Tibial nerve (tissue), 4 donors: ENCODE measurements at regions not wholly inside any gene's neighbourhood (a gene's known extent, or its start where the extent isn't known, plus 50 kb on each side); places are given as distances from the start of the nearest gene placed in this dataset.

Experiments used
- DNase-seq, 2 donors: peaks; one replicate each; pipeline ENCODE4 v3.0.0-alpha.2; 2019; ENCODE audit warnings: low spot score in 2 of 2
- H3K27ac ChIP-seq, 4 donors: fragments of 200-600 bp; sonication (generic) in 3 of 4; one replicate each; pipeline ENCODE4 v1.5.1; 2017 to 2019; ENCODE audit warnings: mild to moderate bottlenecking in 1 of 4
- H3K27me3 ChIP-seq, 2 donors: fragments of 200-600 bp; sonication (generic) in 1 of 2; one replicate each; pipeline versions ENCODE4 v1.5.1 to v1.6.0; 2017 to 2019
- H3K36me3 ChIP-seq, 3 donors: fragments of 200-600 bp; sonication (generic); one replicate each; pipeline ENCODE4 v1.5.1; 2018 to 2019
- H3K4me1 ChIP-seq, 4 donors: fragments of 200-600 bp; sonication (generic) in 3 of 4; one replicate each; pipeline ENCODE4 v1.5.1; 2017 to 2019
- H3K4me3 ChIP-seq, 4 donors: fragments of 200-600 bp; sonication (generic) in 3 of 4; one replicate each; pipeline ENCODE4 v1.5.1; 2017 to 2019; ENCODE audit warnings: mild to moderate bottlenecking in 1 of 4, moderate library complexity in 1 of 4
- H3K9me3 ChIP-seq, 4 donors: fragments of 200-600 bp; sonication (generic) in 3 of 4; one replicate each; pipeline ENCODE4 v1.5.1; 2017 to 2019
- EP300 ChIP-seq, 2 donors: sonication (generic); formaldehyde crosslinking; IDR thresholded peaks; one replicate each; pipeline ENCODE4 v1.6.1; 2017; ENCODE audit warnings: antibody characterized with exemption in 2 of 2, mild to moderate bottlenecking in 1 of 2
- POLR2A ChIP-seq, 2 donors: fragments of 450-650 bp; IDR thresholded peaks; one replicate each; pipeline ENCODE4 v1.6.1; 2017; ENCODE audit warnings: antibody characterized with exemption in 2 of 2, mild to moderate bottlenecking in 2 of 2, moderate library complexity in 2 of 2
- WGBS, 2 donors: methylation state at CpG; one replicate each; pipeline ENCODE4 v1.1.5; 2018; 5-methylcytosine and 5-hydroxymethylcytosine counted together
- TF ChIP-seq, protein P1 (sequence below), 5 experiments: fragments of 200-600 bp in 3 of 5; fragments of 450-650 bp in 2 of 5; sonication (generic) in 3 of 5; IDR thresholded peaks; one replicate each; pipeline ENCODE4 v1.5.1; 2016 to 2019; ENCODE audit warnings: antibody characterized with exemption in 5 of 5, mild to moderate bottlenecking in 3 of 5, moderate library complexity in 2 of 5

DNA sequence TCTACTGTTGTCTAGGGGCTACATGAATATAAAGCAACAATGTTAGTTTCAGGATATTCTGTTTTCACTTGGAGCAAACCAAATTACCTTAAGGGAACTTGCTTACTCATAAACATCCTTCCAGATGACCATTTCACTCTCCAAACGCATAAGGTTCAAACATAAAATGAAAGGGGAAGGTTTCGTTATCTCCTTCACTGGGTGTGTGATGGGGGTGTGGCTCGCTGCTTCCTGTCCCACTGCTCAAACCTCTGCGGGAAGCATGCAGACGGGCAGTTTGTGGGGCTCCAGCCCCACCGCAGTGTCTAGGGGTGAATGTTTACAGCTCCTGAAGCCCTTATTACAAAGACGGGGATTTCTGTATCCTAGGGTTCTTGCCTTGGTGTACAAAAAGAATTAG, 1310.9 kb upstream of the TMEFF2 start:
- no peak for TF ChIP-seq POLR2A (IDR thresholded peaks at IDR 0.05)
- TF ChIP-seq, protein P1, sequence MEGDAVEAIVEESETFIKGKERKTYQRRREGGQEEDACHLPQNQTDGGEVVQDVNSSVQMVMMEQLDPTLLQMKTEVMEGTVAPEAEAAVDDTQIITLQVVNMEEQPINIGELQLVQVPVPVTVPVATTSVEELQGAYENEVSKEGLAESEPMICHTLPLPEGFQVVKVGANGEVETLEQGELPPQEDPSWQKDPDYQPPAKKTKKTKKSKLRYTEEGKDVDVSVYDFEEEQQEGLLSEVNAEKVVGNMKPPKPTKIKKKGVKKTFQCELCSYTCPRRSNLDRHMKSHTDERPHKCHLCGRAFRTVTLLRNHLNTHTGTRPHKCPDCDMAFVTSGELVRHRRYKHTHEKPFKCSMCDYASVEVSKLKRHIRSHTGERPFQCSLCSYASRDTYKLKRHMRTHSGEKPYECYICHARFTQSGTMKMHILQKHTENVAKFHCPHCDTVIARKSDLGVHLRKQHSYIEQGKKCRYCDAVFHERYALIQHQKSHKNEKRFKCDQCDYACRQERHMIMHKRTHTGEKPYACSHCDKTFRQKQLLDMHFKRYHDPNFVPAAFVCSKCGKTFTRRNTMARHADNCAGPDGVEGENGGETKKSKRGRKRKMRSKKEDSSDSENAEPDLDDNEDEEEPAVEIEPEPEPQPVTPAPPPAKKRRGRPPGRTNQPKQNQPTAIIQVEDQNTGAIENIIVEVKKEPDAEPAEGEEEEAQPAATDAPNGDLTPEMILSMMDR (IDR thresholded peaks at IDR 0.05): no peak
- no peak for TF ChIP-seq EP300 (IDR thresholded peaks at IDR 0.05)
- Histone ChIP-seq H3K27ac (no peak overlapping the region), H3K4me3 (no peak overlapping the region), H3K4me1 (no peaks in the 10 kb centered on the region), H3K36me3 (no peaks in the 10 kb centered on the region), H3K27me3 (no peaks in the 10 kb centered on the region), H3K9me3 (no peaks in the 10 kb centered on the region)
- DNase-seq: no peak
- 80 to 82% methylated on average over 7 of the region's 7 CpGs for WGBS, 2 donors

DNA sequence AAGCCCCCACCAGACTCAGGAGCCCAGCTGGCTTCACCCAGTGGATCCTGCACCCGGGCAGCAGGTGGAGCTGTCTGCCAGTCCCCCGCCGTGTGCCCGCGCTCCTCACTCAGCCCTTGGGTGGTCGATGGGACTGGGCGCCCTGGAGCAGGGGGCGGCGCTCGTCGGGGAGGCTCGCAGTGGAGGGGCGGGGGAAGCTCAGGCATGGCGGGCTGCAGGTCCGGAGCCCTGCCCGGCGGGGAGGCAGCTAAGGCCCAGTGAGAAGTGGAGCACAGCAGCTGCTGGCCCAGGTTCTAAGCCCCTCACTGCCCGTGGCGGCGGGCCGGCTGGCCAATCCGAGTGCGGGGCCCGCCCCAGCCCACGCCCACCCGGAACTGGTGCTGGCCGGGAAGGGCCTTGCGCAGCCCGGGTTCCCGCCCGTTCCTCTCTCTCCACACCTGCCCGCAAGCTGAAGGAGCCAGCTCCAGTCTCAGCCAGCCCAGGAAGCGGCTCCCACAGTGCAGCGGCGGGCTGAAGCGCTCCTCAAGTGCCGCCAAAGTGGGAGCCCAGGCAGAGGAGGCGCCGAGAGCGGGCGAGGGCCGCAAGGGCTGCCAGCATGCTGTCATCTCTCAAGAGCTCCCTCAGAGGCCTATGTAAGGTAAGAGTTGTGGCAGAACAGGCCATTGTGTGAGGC, 1307.8 kb upstream of the TMEFF2 start:
- Histone ChIP-seq H3K36me3 (no peaks in the 10 kb centered on the region), H3K9me3 (no peaks in the 10 kb centered on the region), H3K4me1 (no peaks in the 10 kb centered on the region), H3K27ac (no peak overlapping the region), H3K4me3 (no peak overlapping the region), H3K27me3 (no peaks in the 10 kb centered on the region)
- no peak for TF ChIP-seq POLR2A (IDR thresholded peaks at IDR 0.05)
- TF ChIP-seq EP300 (IDR thresholded peaks at IDR 0.05): no peak
- TF ChIP-seq, protein P1 (IDR thresholded peaks at IDR 0.05): no peak
- 95 to 97% methylated on average over 18 to 38 of the region's 42 CpGs for WGBS, 2 donors
- DNase-seq: no peak

DNA sequence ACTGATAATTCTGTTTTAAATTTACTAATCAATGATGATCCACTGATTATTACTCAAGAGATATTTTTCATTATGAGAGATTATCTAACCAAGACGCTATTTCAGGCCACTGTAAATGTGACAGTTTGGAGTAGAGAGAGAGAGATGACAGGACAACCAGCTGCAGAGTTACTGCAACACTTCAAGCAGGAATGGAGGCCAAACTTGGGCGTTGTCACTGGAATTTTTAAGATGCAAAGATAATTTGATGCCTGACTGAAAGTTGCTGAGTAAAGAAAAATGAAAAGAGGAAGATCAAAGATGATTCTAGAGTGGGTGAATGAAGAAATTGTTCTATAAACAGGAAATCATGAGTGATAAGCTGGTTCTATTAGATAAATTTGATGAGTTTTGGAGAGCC, 1302.1 kb upstream of the TMEFF2 start:
- H3K36me3 ChIP-seq: no peaks in the 10 kb centered on the region
- H3K27ac ChIP-seq: no peak overlapping the region
- 73 to 90% methylated on average over 2 of the region's 2 CpGs for WGBS, 2 donors
- TF ChIP-seq, protein P1 (IDR thresholded peaks at IDR 0.05): no peak
- no peak for TF ChIP-seq POLR2A (IDR thresholded peaks at IDR 0.05)
- no peak for TF ChIP-seq EP300 (IDR thresholded peaks at IDR 0.05)
- H3K4me3 ChIP-seq: no peak overlapping the region
- no peaks in the 10 kb centered on the region for H3K9me3 ChIP-seq
- no peaks in the 10 kb centered on the region for H3K27me3 ChIP-seq
- no peak for DNase-seq
- H3K4me1 ChIP-seq: no peaks in the 10 kb centered on the region

DNA sequence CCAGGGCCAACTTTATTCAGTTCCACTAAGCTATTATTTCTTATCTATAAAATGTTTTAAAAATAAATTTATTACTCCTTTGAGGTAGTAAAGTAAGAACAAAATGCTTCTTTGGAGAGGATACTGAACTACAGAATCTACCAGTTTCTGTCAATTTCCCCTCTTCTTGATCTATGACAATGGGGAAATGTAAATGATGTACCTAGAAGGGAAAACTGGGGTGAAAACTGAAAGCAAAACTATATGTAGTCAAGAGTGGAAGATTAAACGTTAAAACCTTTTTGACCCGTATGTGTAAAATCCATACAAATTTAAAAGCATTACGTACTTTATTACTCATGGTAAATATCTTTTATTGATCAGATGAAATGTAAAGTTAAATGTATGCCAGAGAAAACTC, 1287.8 kb upstream of the TMEFF2 start:
- 94 to 96% methylated on average over 3 of the region's 3 CpGs for WGBS, 2 donors
- TF ChIP-seq POLR2A (IDR thresholded peaks at IDR 0.05) (no peak), EP300 (IDR thresholded peaks at IDR 0.05) (no peak)
- TF ChIP-seq, protein P1 (IDR thresholded peaks at IDR 0.05): no peak
- Histone ChIP-seq H3K36me3 (no peaks in the 10 kb centered on the region), H3K27ac (no peak overlapping the region), H3K27me3 (no peaks in the 10 kb centered on the region), H3K9me3 (no peaks in the 10 kb centered on the region), H3K4me3 (no peak overlapping the region), H3K4me1 (no peaks in the 10 kb centered on the region)
- no peak for DNase-seq

DNA sequence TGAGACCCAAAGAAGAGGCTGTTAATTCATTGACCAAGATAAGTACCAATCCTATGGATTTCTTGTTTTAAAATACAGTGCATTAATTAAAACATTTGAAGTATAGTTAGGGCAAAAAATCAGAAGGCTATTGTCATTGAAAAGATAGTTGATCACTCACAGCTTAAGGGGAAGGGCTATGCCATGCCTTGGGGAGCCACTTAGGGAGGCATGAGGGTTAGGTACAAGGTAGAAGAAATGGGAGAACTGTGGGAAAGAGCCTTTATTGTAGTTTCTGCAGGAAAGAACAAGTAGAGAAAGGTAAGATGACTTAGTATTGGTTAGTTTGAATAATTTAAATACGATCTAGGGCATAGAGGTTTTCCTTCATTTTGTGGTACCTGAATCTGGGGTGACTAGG, 1285.5 kb upstream of the TMEFF2 start:
- no peaks in the 10 kb centered on the region for H3K27me3 ChIP-seq
- no peaks in the 10 kb centered on the region for H3K4me1 ChIP-seq
- H3K36me3 ChIP-seq: no peaks in the 10 kb centered on the region
- H3K9me3 ChIP-seq: no peaks in the 10 kb centered on the region
- DNase-seq: no peak
- WGBS, 2 donors: 76 to 81% methylated on average over 1 of the region's 1 CpG
- no peak overlapping the region for H3K4me3 ChIP-seq
- TF ChIP-seq POLR2A (IDR thresholded peaks at IDR 0.05) (no peak), EP300 (IDR thresholded peaks at IDR 0.05) (no peak)
- TF ChIP-seq, protein P1 (IDR thresholded peaks at IDR 0.05): no peak
- H3K27ac ChIP-seq: no peak overlapping the region
